ENCODE measurements at regions not wholly inside any gene's neighbourhood (a gene's known extent, or its start where the extent isn't known, plus 50 kb on each side); places are given as distances from the start of the nearest gene placed in this dataset.

GRCh38 chr13:80901530-80901929 lies 560.6 kb upstream of the SPRY2 start:
- TF ChIP-seq POLR2A (IDR thresholded peaks at IDR 0.05; ENCODE audit: low read length) = no peak
- no peak for TF ChIP-seq EP300 (IDR thresholded peaks at IDR 0.05)
- no peak for TF ChIP-seq MAZ (IDR thresholded peaks at IDR 0.05; ENCODE audit: borderline replicate concordance, low read depth, low read length)
- TF ChIP-seq CTCF (IDR thresholded peaks at IDR 0.05) = no peak
- no peak for TF ChIP-seq BHLHE40 (IDR thresholded peaks at IDR 0.05; ENCODE audit: low read depth, low read length)
- TF ChIP-seq ZFP36 (IDR thresholded peaks at IDR 0.05; ENCODE audit: borderline replicate concordance, partially characterized antibody) = no peak
- TF ChIP-seq NR3C1 (IDR thresholded peaks at IDR 0.05) = no peak
- no peak for TF ChIP-seq KDM1A (IDR thresholded peaks at IDR 0.05; ENCODE audit: low read depth)

Data from A549 (cell line).